ENCODE measurements at regions not wholly inside any gene's neighbourhood (a gene's known extent, or its start where the extent isn't known, plus 50 kb on each side); places are given as distances from the start of the nearest gene placed in this dataset.

DNA sequence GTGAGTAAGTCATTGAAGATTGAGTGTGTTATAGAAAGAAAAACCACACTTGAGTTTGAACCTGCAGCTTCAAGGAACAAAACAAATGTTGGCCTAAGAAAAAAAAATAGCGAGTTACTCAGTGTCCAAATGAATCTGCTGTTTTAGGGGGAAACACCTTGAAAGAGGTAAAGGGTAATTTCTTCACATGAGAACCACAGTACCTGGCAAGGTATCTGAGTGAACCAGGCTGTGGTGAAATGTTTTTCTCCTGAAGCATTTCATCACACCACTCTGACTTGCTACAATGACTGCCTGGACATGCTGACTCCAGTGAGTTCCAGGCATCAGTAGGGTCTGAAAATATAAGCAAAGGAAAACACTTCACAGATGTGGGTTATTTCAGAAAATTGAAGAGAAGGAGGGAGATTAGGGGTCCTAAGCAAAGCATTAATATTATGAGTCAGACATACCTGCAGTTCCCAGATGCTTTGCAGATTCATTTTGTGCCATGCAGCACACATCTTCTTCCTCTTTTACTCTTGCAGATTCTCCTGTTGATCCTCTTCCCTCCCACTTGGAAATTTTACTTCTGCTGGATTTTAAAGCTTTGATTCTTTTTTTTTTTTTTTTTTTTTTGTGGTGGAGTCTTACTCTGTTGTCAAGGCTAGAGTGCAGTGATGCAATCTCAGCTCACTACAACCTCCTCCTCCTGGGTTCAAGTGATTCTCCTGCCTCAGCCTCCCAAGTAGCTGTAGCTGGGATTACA, 206.2 kb upstream of the SGK1 start:
- no peak for DNase-seq (ENCODE audit: low read depth)

GRCh38 chr6:134523051-134523450, 205.1 kb upstream of the SGK1 start:
- no peak for DNase-seq (ENCODE audit: low read depth)

DNA sequence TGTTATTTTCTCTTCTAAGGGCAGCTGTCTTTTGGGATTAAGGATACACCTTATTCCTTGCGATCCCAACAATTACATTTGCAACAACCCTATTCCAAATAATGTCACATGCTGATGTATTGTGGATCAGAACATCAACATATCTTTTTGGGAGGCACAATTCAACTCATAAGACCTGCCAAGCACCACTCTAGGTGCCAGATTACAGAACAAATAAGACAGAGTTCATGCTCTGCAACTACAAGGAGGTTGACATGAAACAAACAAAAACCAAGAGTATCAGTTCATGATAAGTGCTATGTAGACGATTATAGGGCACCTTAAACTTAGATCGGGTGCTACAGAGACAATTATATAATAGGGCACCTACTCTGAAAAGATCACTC, 203.2 kb upstream of the SGK1 start:
- no peak for DNase-seq (ENCODE audit: low read depth)

DNA sequence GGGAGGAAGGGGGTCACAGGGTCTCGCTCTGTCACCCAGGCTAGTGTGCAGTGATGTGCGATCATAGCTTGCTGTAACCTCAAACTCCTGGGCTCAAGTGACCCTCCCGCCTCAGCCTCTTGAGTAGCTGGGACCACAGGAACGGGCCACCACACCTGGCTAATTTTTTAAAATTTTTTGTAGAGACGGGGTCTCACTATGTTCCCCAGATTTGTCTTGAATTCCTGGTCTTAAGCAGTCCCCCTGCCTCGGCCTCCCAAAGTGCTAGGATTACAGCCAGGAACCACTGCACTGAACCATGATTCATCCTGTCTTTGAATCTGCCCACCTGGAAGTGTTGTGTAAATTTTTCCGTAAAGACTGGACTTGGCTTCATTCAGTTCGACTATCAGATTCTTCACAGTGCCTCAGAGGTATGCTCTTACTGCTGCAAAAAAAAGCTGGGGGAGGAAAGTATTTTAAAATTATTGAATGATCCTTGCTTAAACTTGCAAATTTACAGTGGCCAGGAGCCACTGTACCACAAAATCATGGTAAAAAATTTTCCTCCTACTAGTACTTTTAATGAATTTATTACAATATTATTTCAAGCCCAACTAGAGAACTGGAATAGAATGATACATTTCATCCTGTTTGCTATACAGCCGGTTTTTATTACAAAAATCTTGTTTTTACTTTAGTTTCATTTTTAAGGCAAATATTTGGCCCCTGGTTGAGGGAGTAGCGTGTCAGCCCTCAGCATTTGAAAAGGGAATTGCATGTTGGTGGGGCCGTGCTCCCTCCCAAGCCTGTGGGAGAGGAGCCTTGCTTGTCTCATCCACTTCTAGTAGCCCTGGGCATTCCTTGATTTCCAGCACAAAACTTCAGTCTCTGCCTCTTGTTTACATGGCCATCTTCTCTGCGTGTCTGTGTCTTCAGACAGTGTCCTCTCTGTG, 202.5 kb upstream of the SGK1 start:
- no peak for DNase-seq (ENCODE audit: low read depth)

DNA sequence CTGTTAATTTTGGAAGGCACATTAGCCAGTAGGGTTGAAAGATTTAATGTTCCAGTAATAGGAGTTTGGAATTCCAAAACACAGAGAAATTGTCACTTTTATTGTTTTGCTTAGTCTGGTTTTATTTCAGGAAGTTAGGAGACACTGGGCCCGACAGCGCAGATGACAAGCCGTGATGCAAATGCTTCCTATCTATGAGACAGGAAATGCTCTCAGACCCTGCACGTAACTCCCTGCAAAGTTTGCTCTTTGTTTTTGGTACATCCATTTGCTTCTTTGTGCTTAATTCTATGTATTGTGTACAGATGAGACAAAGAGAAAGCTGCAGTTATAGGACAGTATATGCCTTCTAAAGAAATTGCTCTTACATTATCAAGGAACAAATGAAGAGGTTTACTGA, 201.6 kb upstream of the SGK1 start:
- no peak for DNase-seq (ENCODE audit: low read depth)

GRCh38 chr6:134517868-134518267, 200.0 kb upstream of the SGK1 start:
- DNase-seq (ENCODE audit: low read depth) = no peak

GRCh38 chr6:134517145-134517658, 199.3 kb upstream of the SGK1 start:
- no peak for DNase-seq (ENCODE audit: low read depth)

GRCh38 chr6:134516582-134516981, 198.7 kb upstream of the SGK1 start:
- no peak for DNase-seq (ENCODE audit: low read depth)

GRCh38 chr6:134515986-134516385, 198.1 kb upstream of the SGK1 start:
- DNase-seq (ENCODE audit: low read depth) = no peak

GRCh38 chr6:134512981-134513391, 195.1 kb upstream of the SGK1 start:
- DNase-seq (ENCODE audit: low read depth) = no peak

DNA sequence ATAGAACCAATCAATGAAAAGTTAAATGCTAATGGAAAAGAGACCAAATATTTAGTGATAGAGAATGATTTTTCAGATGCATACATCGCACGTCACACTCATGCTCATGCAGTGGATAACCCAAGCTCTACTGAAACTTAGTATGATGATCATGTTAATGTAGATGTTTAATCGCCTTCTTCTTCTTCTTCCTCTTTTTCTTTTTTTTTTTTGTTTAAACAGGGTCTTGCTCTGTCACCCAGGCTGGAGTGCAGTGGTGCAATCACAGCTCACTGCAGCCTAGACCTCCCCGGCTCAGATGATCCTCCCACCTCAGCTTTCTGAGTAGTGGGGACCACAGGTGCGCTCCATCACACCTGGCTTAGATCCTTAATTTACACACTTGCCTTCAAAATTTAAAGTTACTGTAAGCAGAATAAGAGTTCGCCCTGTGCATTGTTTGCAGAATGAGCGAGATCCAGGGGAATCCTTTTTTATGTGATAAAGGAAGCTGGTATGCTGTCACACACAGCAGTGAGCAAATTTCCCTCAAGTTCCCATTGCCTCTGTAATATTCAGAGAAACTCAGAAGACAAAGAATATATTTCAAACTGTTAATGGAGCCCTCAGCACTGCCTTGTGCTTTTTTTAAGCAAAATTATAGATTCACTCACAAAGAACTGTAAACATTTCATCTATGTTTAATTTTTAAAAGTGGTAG, 194.2 kb upstream of the SGK1 start:
- DNase-seq (ENCODE audit: low read depth) = no peak

GRCh38 chr6:134510920-134511319, 193.0 kb upstream of the SGK1 start:
- DNase-seq (ENCODE audit: low read depth) = no peak

DNA sequence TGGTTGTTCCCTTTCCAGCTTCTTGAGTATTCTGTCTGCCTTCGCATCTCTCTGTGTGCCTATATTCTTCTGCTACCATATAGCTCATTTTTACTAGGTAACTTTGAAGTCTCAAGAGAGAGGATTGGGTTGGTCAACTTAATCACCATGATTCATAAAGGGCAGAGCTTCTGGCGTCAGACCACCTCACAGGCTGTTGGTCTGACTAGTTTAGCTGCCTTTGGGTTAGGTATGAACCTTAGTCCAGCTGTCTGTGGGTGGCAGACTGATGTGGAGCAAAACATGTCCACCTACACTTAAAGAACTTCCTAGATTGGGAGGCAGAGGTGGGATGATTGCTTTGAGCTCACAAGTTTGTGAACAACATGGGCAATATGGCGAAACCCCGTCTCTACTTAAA, 192.2 kb upstream of the SGK1 start:
- DNase-seq (ENCODE audit: low read depth) = no peak

GRCh38 chr6:134508862-134509498, 191.1 kb upstream of the SGK1 start:
- no peak for DNase-seq (ENCODE audit: low read depth)

GRCh38 chr6:134506162-134506561, 188.2 kb upstream of the SGK1 start:
- no peak for DNase-seq (ENCODE audit: low read depth)

DNA sequence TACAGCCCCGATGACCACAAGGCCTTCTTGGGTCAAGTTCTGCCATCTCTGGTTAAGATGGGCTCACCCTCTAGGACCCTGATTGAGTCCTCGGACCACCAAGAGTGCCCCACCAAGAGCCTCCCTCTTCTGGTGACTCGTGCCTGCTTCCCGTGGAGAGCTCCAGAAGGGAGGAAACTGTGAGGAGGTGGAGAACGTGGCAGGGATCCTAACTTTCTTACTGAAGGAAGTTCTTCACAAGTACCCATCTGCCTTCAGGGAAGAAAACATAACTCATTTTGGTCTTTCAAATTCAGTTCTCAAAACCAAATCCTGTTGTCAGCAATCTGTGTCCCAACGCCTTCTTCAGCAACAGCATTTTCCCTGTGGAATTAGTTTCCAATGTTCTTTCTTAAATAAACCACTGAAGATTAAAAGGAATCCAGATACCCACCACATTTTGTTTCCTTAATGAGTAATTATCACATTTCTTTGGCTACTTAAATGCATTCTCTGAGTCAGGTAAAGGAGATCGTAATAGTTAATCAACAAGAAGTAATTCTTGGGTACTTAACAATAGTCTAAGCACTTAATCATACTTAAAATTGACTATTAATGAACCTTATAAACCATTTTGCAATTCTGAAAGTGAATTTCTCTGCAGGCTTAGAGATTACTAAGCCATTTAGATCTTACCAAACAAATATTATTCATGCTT, 185.8 kb upstream of the SGK1 start:
- DNase-seq (ENCODE audit: low read depth) = no peak

GRCh38 chr6:134502614-134503549, 185.0 kb upstream of the SGK1 start:
- no peak for DNase-seq (ENCODE audit: low read depth)

GRCh38 chr6:134495890-134496248, 178.0 kb upstream of the SGK1 start:
- no peak for DNase-seq (ENCODE audit: low read depth)

GRCh38 chr6:134495203-134495889, 177.4 kb upstream of the SGK1 start:
- no peak for DNase-seq (ENCODE audit: low read depth)

DNA sequence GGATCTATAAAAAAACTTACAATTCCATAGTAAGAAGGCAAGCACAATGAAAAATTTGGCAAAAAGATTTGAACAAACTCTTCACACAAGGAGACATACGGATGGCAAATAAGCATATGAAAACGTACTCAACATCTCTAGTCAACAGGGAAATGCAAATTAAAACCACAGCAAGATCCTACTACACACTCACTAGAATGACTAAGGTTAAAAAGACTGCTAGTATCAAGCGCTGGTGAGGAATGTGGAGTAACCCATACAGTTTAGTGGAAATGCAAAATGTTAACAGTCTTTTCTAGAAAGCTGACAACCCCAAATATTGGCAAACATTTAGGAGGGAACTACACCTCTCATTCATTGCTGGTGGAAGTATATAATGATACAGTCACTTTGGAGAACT, 175.9 kb upstream of the SGK1 start:
- no peak for DNase-seq (ENCODE audit: low read depth)

Data from activated T-helper 9 cell treated with anti-CD3 and anti-CD28 coated beads, Interleukin-2, amount 50 U/mL, for 16 hours (primary cell).